A673 (cell line): ENCODE measurements at regions not wholly inside any gene's neighbourhood (a gene's known extent, or its start where the extent isn't known, plus 50 kb on each side); places are given as distances from the start of the nearest gene placed in this dataset.
"Not testable (repeated sequence)": the region's sequence is repeated elsewhere in the genome, so short reads cannot be mapped to it uniquely, and the experiment has no call there.

ENCODE experiments used
- BruUV-seq: library from RNA; stranded (reverse); fragments of 400-500 nt; replicated peaks from 2 replicates; lab custom pipeline; 2021; lab: Mats Ljungman, UMichigan
- CTCF ChIA-PET: fragments of 300-600 bp; sonication (Branson Sonifier 250); formaldehyde crosslinking; loops from one replicate; lab custom pipeline; 2022; ENCODE audit warnings: antibody characterized with exemption; lab: Charles Lee
- POLR2A ChIA-PET: fragments of 300-600 bp; sonication (Branson Sonifier 250); formaldehyde crosslinking; loops from one replicate; lab custom pipeline; 2022; ENCODE audit warnings: antibody characterized with exemption; ENCODE audit not compliant: low non-redundant PET; lab: Charles Lee
- DNase-seq: peaks from one replicate; pipeline ENCODE4 v3.0.0-alpha.2; 2015; ENCODE audit warnings: low spot score
- H3K27ac ChIP-seq: fragments of 200-600 bp; sonication (generic); 2 replicates; pipeline ENCODE4 v1.5.1; 2016; ENCODE audit warnings: mixed run types, low read depth, mild to moderate bottlenecking, mixed read lengths, antibody characterized with exemption, low read length; ENCODE audit not compliant: poor library complexity, severe bottlenecking
- H3K27me3 ChIP-seq: fragments of 200-600 bp; sonication (generic); replicated peaks from 2 replicates; pipeline ENCODE4 v1.6.1; 2017; ENCODE audit warnings: mixed run types, low read depth, mild to moderate bottlenecking, mixed read lengths, antibody characterized with exemption, low read length; ENCODE audit not compliant: insufficient read depth, poor library complexity
- H3K36me3 ChIP-seq: fragments of 200-600 bp; sonication (generic); 2 replicates; pipeline ENCODE4 v1.6.1; 2016; ENCODE audit warnings: mixed run types, mild to moderate bottlenecking, mixed read lengths, antibody characterized with exemption, low read length; ENCODE audit not compliant: insufficient read depth, poor library complexity, severe bottlenecking
- H3K4me1 ChIP-seq: fragments of 200-600 bp; sonication (generic); 2 replicates; pipeline ENCODE4 v1.6.1; 2017; ENCODE audit warnings: mixed run types, mild to moderate bottlenecking, mixed read lengths, antibody characterized with exemption, low read length; ENCODE audit not compliant: insufficient read depth, poor library complexity, severe bottlenecking
- H3K4me3 ChIP-seq: fragments of 200-600 bp; sonication (generic); 2 replicates; pipeline ENCODE4 v1.5.1; 2016; ENCODE audit warnings: low read depth, mixed run types, mild to moderate bottlenecking, mixed read lengths, low read length; ENCODE audit not compliant: poor library complexity, severe bottlenecking
- H3K9me3 ChIP-seq: fragments of 200-600 bp; sonication (generic); 2 replicates; pipeline ENCODE4 v1.6.1; 2016; ENCODE audit warnings: mixed run types, low read depth, mild to moderate bottlenecking, mixed read lengths, antibody characterized with exemption, low read length; ENCODE audit not compliant: poor library complexity, severe bottlenecking
- EZH2 ChIP-seq: fragments of 200-600 bp; sonication (generic); IDR thresholded peaks from 2 replicates; pipeline ENCODE4 v1.6.1; 2017; ENCODE audit warnings: borderline replicate concordance, low read depth, mild to moderate bottlenecking, mixed read lengths, antibody characterized with exemption, low read length; ENCODE audit not compliant: poor library complexity, severe bottlenecking
- intact Hi-C: fragments of 100-400 bp; cut with micrococcal nuclease; formaldehyde crosslinking; loops from one replicate; pipeline ENCODE4 v1.10.0; 2022; ENCODE audit not compliant: unreplicated experiment
- TF ChIP-seq, protein P1 (sequence below): fragments of 300-800, 200-600 bp; sonication (generic); conservative IDR thresholded peaks from 2 replicates; pipeline ENCODE4 v1.5.1; 2017; ENCODE audit warnings: low read depth, mild to moderate bottlenecking, antibody characterized with exemption, low read length, moderate library complexity, mixed read lengths

DNA sequence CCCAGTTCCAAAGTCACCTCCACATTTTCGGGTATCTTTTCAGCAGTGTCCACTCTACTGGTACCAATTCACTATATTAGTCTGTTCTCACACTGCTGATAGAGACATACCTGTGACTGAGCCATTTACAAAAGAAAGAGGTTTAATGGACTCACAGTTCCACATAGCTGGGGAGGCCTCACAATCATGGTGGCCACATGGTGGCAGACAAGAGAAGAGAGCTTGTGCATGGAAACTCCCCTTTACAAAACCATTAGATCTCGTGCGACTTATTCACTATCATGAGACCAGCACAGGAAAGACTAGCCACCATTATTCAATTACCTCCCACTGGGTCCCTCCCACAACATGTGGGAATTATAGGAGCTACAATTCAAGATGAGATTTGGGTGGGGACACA lies 335.7 kb upstream of the SLC7A11 start:
- CTCF ChIA-PET, result interaction anchor here (0.6 to 2.3 kb wide), 4 partner anchors 103 to 360 kb away, joined by 3 to 20 read pairs (median 7); no protein-coding TSS in a partner anchor
- intact Hi-C loops, result loop anchor here (2.0 to 10.0 kb wide), 7 partner anchors 104 to 843 kb away; no protein-coding TSS in a partner anchor
- POLR2A ChIA-PET, result not testable (repeated sequence)

DNA sequence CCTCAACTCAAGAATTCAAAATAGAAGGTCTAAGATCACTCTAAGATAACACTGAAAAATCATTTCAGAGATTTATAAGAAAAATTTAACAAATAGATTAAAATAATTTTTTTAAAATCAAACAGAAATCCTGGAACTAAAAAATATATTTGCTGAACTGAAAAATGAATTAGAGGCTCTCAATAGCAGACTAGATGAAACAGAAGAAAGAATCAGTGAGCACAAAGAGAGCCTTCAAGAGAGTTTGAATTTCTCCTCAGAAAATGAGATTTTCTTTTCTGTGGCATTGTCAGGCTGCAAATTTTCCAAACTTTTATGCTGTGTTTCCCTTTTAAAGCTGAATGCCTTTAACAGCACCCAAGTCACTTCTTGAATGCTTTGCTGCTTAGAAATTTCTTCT lies 335.0 kb upstream of the SLC7A11 start:
- DNase-seq, result no peak
- Histone ChIP-seq H3K4me1 (no peaks in the 10 kb centered on the region), H3K9me3 (no peaks in the 10 kb centered on the region), H3K4me3 (no peak overlapping the region), H3K27me3 (no peaks in the 10 kb centered on the region), H3K36me3 (no peaks in the 10 kb centered on the region), H3K27ac (no peak overlapping the region)
- intact Hi-C loops, result loop anchor here (2.0 to 10.0 kb wide), 7 partner anchors 105 to 842 kb away; no protein-coding TSS in a partner anchor
- ChIA-PET CTCF (interaction anchor here (0.6 to 2.3 kb wide), 6 partner anchors 82 to 844 kb away, joined by 3 to 20 read pairs (median 4); no protein-coding TSS in a partner anchor), POLR2A (no interaction called here)
- BruUV-seq, result no TSS peak
- TF ChIP-seq, protein P1, sequence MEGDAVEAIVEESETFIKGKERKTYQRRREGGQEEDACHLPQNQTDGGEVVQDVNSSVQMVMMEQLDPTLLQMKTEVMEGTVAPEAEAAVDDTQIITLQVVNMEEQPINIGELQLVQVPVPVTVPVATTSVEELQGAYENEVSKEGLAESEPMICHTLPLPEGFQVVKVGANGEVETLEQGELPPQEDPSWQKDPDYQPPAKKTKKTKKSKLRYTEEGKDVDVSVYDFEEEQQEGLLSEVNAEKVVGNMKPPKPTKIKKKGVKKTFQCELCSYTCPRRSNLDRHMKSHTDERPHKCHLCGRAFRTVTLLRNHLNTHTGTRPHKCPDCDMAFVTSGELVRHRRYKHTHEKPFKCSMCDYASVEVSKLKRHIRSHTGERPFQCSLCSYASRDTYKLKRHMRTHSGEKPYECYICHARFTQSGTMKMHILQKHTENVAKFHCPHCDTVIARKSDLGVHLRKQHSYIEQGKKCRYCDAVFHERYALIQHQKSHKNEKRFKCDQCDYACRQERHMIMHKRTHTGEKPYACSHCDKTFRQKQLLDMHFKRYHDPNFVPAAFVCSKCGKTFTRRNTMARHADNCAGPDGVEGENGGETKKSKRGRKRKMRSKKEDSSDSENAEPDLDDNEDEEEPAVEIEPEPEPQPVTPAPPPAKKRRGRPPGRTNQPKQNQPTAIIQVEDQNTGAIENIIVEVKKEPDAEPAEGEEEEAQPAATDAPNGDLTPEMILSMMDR, result no peak
- TF ChIP-seq EZH2, result no peak

More for the DNA sequence above, 335.7 kb upstream of the SLC7A11 start:
- H3K27ac ChIP-seq, H3K36me3 ChIP-seq, H3K27me3 ChIP-seq, BruUV-seq, H3K9me3 ChIP-seq, H3K4me3 ChIP-seq, H3K4me1 ChIP-seq: not testable (repeated sequence)
- peak; percentile 48 for DNase-seq
- TF ChIP-seq, protein P1, result peak; percentile 43

DNA sequence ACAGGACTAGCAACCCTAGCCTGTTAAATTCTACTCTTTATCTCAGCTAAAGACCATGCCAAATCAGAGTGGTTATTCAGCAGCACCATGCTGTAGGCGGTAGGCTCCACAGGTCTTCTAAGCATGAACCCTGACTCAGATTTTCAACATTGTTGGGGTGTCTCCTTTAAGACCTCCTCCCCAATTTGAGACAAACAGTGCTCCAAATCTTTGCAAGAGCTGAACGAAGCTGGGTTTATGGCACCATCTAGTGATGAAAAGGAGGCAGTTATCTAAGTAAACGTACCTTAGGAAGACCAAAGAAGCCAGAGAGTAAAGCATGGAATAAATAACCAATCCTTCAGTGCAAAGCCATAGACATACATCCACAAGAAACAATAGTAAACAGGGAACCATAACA lies 334.5 kb upstream of the SLC7A11 start:
- TF ChIP-seq, protein P1, result peak; percentile 75
- no peak for TF ChIP-seq EZH2
- CTCF ChIA-PET, result interaction anchor here (0.6 to 2.3 kb wide), 6 partner anchors 81 to 843 kb away, joined by 3 to 20 read pairs (median 4); no protein-coding TSS in a partner anchor
- Histone ChIP-seq H3K27ac (no peak overlapping the region), H3K36me3 (no peaks in the 10 kb centered on the region), H3K4me1 (no peaks in the 10 kb centered on the region), H3K9me3 (no peaks in the 10 kb centered on the region), H3K27me3 (no peaks in the 10 kb centered on the region), H3K4me3 (no peak overlapping the region)
- intact Hi-C loops, result loop anchor here (2.0 to 10.0 kb wide), 7 partner anchors 106 to 842 kb away; no protein-coding TSS in a partner anchor
- peak; percentile 73 for DNase-seq
- BruUV-seq, result no TSS peak
- POLR2A ChIA-PET, result no interaction called here
